Esophagus mucosa (tissue), 1 donor: ENCODE measurements at regions not wholly inside any gene's neighbourhood (a gene's known extent, or its start where the extent isn't known, plus 50 kb on each side); places are given as distances from the start of the nearest gene placed in this dataset.

ENCODE experiments used
- ATAC-seq: fragments of 200-7000 bp; cut with Tn5 transposase; one replicate; pipeline ENCODE4 v1.9.1; 2020
- donor health status: DM: yes; HTN: yes; CAD: no.

GRCh38 chr17:79441356-79442160, 169.3 kb downstream of the RBFOX3 start:
- no peak for ATAC-seq

- no peak for ATAC-seq
These were observed 170.6 kb downstream of the RBFOX3 start for GRCh38 chr17:79440251-79440650.

GRCh38 chr17:79439493-79439892, 171.4 kb downstream of the RBFOX3 start:
- no peak for ATAC-seq

DNA sequence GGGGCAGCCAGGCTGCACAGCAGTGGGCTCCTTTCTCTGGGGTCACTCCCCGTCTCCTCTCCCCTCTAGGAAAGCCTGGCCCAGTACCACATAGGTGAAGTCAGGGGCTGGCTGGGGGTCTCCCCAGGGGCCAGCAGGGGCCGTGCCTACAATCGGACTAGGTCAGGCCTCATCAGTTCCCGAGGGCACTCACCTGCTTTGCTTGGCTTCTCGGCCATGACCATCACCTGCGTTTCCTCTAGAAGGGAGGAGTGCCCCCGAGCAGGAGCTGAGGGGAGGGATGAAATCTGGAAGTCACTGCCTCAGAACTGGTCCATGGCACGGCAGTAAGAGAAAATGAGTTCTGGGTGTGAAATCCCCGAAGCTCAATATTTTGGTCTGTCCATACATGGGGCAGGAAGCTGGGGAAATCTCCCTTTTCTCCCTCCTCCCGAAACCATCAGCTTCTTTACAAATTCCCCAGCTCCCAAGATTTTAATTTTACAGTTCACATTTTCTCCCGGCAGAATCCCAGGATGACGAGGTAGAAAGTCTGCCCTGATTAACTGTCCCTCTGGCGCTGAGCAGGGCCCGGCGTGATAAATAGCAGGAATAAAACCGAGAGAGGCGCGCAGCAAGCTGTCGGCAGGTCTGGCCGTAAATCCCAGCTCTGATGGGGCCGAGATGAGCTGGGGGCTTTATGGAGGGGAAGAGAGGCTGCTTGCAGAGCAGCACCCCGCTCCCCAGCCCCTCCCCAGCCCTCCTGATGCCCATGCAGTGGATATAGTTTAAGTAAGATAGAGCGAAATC, 172.1 kb downstream of the RBFOX3 start:
- no peak for ATAC-seq

GRCh38 chr17:79438058-79438457, 172.8 kb downstream of the RBFOX3 start:
- ATAC-seq = no peak

GRCh38 chr17:79437081-79437480, 173.8 kb downstream of the RBFOX3 start:
- no peak for ATAC-seq

- no peak for ATAC-seq
These were observed 174.9 kb downstream of the RBFOX3 start for GRCh38 chr17:79435962-79436361.

DNA sequence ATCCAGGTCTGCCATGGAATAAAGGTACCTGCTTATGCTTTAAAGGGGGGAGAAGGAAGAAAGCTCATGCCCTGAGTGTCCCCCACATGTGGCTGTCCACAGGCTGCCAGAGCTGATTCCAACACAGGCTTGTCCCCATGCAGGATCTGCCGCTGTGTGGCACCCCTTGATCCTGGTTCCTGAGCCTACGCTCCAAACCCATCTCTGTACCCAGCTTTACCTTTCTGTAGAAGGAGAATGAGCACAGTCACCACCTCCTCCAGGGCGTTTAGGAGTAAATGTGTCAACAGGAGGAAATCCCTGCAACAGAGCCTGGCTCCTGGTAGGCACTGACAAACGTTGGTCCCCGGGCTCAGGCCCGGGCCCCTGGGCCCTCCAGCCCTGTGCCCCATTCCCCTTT, 175.6 kb downstream of the RBFOX3 start:
- ATAC-seq = no peak

GRCh38 chr17:79434215-79434614, 176.6 kb downstream of the RBFOX3 start:
- no peak for ATAC-seq

DNA sequence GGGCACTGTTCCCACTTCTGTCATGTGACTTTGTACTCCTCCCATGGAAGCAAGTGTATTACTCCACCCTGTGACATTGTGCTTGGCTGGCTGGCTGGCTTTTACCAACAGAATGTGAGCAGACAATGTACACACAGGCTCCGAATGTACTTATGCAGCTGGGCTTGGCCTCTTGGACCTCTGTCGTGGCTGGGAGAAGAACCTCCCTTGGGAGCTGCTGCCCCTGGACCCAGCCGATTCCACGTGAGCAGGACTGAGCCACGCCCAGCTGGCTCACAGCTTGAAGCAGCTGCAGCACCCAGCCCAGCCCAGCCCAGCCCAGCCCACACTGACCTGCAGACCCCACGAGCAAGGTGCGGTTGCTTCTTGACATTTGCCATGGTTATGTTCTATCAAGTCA, 177.5 kb downstream of the RBFOX3 start:
- ATAC-seq = no peak

GRCh38 chr17:79431175-79431574, 179.7 kb downstream of the RBFOX3 start:
- ATAC-seq = no peak

- ATAC-seq = no peak
These were observed 180.9 kb downstream of the RBFOX3 start for GRCh38 chr17:79429864-79430494.

DNA sequence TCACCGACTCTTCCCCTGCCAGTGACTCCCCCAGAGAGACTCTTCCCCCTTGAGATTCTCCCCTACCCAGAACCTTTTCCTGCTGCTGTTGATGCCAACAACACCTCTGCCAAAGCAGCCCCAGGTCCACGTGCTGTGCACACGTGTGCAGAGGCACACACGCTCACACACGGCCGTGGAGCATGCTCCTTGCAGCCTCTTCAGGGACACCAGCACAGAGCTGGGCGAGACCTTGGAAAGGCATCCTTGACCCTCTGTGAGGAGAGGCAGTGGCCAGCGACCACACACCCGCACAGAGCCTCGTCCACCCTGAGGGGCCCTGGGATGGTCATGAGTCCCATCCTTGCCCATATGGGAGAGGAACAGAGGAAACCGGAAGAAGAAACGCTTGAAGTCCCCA, 181.9 kb downstream of the RBFOX3 start:
- ATAC-seq = no peak

- ATAC-seq = no peak
These were observed 183.0 kb downstream of the RBFOX3 start for GRCh38 chr17:79427621-79428539.

- ATAC-seq = no peak
These were observed 185.2 kb downstream of the RBFOX3 start for GRCh38 chr17:79425686-79426085.

- ATAC-seq = no peak
These were observed 186.2 kb downstream of the RBFOX3 start for GRCh38 chr17:79424471-79425185.

DNA sequence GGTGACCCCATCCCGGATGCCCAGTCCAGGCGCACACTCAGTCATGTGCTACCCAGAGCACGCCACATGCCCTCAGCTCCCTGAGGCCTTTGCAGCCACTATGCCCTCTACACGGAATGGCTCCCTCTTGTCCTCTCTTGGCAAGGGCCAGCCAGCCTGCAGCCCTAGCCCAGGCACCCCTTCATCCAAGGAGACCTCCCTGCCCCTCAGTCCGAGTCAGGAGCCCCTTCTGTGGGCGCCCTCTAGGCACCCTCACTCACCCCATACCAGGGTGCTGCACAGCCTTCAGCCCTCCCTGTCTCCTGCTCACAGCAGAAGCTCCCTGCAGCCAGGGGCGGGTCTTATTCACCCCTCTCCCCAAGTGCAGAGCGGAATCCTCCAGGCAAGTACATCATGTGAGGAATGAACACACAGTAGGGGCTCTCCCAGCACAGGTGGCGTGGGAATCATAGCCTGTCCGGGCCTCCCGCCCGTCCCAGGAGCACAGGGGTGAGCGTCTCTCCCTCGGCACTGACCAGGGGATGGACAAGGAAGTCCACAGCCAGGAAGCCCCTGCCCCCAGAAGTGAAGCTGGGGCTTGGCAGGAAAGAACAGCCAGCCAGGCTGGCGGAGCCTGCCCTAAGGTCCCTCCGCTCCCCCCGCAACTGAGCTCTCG, 186.9 kb downstream of the RBFOX3 start:
- ATAC-seq = no peak

DNA sequence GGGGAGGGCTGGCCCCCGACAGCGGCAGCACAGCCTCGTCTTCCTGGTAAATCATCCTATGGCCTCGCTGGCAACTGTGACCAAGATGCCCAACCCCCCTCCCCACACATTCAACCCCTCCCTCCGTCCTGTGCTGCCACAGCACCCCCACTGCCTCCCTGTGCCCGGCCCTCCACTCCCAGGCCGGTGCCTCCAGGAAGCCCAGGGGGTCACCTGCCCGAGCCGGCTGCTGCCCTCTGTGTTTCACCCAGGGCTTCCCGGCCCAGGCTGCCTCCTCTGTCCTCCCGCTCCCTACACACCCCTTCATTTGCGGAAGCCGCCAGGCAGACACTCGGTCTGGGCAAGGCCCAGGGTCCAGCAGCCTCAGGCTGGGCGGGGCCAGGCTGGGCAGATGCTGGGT, 188.6 kb downstream of the RBFOX3 start:
- no peak for ATAC-seq

- no peak for ATAC-seq
These were observed 190.3 kb downstream of the RBFOX3 start for GRCh38 chr17:79420318-79421243.

- no peak for ATAC-seq
These were observed 193.3 kb downstream of the RBFOX3 start for GRCh38 chr17:79417476-79417988.
